ACHN (cell line): ENCODE measurements at regions not wholly inside any gene's neighbourhood (a gene's known extent, or its start where the extent isn't known, plus 50 kb on each side); places are given as distances from the start of the nearest gene placed in this dataset.
A peak's percentile ranks its signal among the peaks of the same experiment; 100 is the strongest.

ENCODE experiments used
- DNase-seq: peaks from one replicate; pipeline ENCODE4 v3.0.0-alpha.2; 2015
- in situ Hi-C: cut with HindIII; loops from 2 replicates; pipeline ENCODE4 v1.10.0; 2017; ENCODE audit warnings: low sequenced_read_pairs, low pct_ligation_motif_present, low pct_unique_long_range_greater_than_20kb

- in situ Hi-C loops = no loop called here
- DNase-seq = no peak
Measured at GRCh38 chr10:118473305-118473960, 122.0 kb downstream of the PRLHR start.

- DNase-seq = no peak
- in situ Hi-C loops = no loop called here
Measured at GRCh38 chr10:118472415-118473304, 122.8 kb downstream of the PRLHR start.

- in situ Hi-C loops = no loop called here
- peak; percentile 34 for DNase-seq
Measured at GRCh38 chr10:118471863-118472262, 123.6 kb downstream of the PRLHR start.

DNA sequence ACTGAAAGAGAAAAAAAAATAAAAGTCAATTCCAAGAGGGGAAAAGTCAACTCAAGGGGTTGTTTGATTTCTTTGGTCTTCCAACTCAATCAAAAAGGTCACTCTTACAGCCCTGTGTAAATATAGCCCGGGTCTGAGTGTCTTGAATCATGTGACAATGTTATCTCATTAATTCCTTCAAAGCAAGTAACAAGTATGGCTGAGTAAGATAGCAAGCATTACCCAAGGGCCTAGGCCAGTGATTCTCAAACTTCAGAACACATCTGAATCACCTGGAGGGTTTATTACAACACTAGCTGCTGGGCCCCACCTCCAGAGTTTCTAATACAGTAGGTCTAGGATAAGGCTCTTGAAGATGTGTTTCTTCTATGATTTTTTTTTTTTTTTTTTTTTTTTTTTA lies 125.0 kb downstream of the PRLHR start:
- in situ Hi-C loops = no loop called here
- no peak for DNase-seq

DNA sequence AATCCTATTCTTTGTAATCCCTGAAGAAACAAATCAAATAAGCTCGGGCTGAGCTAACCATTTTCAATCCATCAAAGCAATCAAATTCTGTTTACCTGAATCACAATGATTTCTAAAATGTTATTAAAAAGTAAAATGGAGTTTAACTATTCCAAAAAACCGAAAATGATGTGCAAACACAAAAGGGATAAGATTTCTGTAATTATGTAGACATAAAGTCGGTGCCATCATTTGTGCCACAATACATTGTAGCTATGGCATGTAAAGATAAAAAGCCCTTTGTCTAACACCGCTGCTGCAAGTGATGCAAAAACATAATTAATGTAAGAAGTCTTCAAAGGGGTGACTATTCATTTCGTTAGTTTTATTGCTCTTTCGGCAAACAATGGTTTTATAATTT lies 125.1 kb upstream of the FAM204A start:
- in situ Hi-C loops = no loop called here

GRCh38 chr10:118465300-118465874 lies 123.3 kb upstream of the FAM204A start:
- no peak for DNase-seq
- in situ Hi-C loops = no loop called here

More for the DNA sequence above, 125.1 kb upstream of the FAM204A start:
- no peak for DNase-seq

GRCh38 chr10:118463740-118464139 lies 121.6 kb upstream of the FAM204A start:
- in situ Hi-C loops = no loop called here
- DNase-seq = no peak

DNA sequence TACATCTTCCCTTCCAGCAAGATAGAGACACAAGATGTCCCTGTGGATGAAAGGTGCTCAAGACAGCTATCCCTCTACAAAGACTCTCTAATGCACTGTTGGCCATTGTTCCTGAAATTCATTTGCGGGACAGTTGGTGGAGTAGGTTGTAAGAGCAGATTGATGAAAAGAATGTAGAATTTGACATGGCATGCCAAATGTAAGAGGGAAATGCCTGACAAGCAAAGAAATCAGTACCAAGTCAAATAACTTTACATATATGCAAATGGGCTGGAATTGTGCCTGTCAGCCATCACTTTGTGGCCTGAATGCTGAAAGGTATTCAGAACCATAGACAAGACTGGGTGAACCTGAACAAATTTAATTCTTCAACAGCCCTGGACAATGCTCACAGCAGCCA lies 120.3 kb upstream of the FAM204A start:
- DNase-seq = no peak
- in situ Hi-C loops = no loop called here

DNA sequence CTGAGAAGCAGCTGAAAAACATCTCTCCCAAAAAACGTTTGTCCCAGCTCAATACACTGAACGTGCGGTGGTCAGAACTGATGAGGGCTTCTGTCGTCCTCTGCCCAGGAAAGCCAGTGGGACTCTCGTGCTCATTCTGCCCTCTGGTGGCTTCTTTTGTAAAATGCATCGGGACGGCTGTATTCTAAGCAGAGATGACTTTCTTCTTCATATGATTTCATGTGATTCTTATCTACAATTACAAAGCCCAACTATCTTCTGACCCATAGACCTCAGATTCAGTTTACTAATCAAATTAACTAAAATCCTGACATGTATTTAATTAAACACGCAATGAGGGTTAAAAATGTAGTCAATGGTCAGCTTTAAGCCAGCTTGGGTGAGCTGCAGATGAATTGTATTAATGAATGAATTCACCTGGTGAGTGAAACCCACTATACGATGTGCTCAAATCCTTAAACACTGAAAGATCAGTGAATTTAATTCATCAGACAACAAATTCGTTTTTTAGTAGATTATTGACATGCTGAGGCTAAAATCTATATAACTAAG lies 117.6 kb upstream of the FAM204A start:
- in situ Hi-C loops = no loop called here
- peak; percentile 74 for DNase-seq

- no peak for DNase-seq
- in situ Hi-C loops = no loop called here
Measured at GRCh38 chr10:118458957-118459641, 117.0 kb upstream of the FAM204A start.

DNA sequence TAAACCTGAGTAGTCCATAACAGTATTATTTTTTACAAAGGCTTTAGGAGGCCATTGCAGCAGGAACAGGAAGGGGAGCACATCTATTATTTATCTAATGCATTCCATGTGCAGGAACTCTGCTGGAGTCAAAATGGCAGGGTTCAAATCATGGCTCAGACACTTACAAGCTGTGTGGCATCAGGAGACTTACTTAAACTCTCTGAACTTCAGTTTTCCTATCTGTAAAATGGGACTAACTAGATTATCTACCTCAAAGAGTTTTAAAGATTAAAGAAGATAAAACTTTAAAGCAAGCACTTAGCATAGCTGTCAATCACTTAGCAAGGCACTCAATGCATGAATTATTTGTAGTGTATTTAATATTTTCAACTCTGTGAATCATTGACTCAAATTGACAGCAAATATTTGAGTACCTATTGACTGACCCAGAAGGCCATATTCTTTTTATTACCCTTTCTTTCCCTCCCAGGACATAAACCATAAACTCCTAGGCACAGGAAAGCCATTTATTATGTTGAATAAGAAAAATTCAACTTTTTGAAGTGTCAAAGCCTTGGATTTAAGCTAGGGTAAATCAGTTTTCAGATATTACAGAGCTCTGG lies 115.8 kb upstream of the FAM204A start:
- in situ Hi-C loops = no loop called here
- DNase-seq = no peak

DNA sequence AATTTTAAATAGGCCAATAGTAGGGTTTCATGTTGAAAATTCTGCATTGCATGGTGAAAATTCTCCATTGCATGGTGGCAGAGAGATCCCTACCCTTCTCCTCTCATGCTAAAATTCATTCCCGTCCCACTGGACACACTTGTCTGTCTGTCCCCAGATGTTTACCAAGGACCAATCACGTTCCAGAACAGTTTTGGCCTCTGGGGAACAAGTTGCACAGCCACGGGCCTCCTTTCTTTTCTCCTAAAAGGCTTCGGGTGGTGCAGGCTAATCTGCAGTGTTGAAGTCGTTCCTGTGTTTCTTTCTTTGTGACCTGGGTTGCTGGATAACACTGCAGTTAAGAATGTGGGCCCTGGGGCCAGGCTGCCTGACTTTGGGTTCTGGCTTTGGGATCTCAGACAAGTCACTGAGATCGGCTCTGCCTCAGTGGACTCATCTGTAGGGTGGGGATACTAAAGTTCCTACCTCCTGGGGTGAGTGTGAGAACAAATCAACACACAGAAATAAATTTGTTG lies 113.1 kb upstream of the FAM204A start:
- DNase-seq = no peak
- in situ Hi-C loops = no loop called here

DNA sequence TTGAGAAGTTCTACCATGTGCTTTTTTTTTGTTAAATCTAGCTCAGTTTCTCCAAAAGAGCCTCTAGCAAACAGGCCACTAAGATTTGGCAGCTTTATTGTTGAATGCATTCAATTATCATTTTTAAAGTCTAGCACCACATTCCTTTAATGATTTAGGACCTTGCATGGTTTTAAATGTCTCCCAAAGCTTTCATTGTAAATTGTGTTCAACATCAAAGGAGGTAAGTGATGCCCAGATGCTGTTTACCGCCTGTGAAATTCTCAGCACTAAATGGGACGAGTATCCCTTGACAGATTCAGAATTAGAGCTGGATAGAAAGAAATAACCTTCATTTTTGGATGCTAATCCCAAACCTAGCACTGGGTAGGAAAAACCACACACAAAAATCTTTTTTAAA lies 112.1 kb upstream of the FAM204A start:
- no peak for DNase-seq
- in situ Hi-C loops = no loop called here

DNA sequence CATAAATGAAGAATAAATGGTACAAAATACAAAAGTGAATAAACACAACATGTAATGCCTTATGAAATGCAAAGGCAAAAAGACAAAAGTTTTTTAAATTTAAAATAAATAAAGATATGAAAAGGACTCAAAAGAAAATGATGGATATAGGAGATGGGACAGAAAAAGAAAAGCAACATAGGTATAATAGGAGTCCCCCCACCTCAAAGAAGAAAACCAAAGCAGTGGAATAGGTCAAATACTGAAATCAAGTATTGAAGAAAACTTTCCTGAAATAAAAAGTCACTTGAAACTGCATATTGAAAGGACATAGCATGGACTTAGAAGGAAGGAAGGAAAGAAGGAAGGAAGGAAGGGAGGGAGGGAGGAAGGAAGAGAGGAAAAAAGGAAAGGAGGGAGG lies 110.0 kb upstream of the FAM204A start:
- in situ Hi-C loops = no loop called here
- DNase-seq = no peak

- DNase-seq = no peak
- in situ Hi-C loops = no loop called here
Measured at GRCh38 chr10:118449521-118449920, 107.4 kb upstream of the FAM204A start.

DNA sequence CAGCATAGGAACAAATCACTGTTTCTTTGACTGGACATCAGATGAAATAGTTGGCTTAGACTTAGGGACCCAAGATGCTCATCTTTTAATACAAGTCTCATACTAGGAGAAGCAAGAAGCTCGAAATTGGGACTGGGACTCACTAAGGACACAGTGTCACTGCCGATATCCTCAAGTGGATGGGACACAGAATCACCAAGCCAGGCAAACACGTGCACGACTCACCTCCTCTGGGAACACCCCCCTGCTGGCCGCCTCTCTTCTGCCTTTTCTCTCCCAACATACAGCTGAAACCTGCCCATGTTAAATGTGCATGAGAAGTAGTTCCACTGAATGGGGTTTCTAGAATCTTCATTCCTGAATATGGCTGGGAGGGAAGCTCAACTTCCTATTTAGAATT lies 106.6 kb upstream of the FAM204A start:
- in situ Hi-C loops = no loop called here
- DNase-seq = no peak

GRCh38 chr10:118447478-118448270 lies 105.5 kb upstream of the FAM204A start:
- in situ Hi-C loops = no loop called here
- DNase-seq = no peak

DNA sequence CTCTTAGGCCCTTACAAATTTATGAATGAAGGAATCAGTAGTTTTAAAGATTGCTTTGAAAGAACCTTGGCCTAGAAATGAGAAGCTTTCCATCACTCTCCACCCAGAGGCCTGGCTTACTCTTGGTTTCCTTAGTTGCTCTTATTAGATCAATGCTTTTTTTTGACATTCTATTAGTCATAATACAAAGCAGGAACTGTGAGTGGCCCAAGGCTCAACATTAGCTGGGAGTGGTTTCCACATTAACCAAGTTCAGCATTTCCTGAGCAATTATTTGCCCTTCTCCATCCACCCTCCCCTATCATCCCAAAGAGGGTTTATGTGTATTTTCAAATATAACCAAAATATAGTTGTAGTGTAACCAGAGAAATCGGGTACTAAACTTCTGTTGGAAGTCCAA lies 103.4 kb upstream of the FAM204A start:
- in situ Hi-C loops = no loop called here
- no peak for DNase-seq
